ENCODE measurements at regions not wholly inside any gene's neighbourhood (a gene's known extent, or its start where the extent isn't known, plus 50 kb on each side); places are given as distances from the start of the nearest gene placed in this dataset.

GRCh38 chr3:148082506-148083280 is 615.0 kb upstream of the AGTR1 start:
- no peak for DNase-seq (ENCODE audit: low read depth)

- DNase-seq (ENCODE audit: low read depth), result no peak
Observed at GRCh38 chr3:148083526-148084182, 614.0 kb upstream of the AGTR1 start.

GRCh38 chr3:148084931-148085330 is 612.8 kb upstream of the AGTR1 start:
- DNase-seq (ENCODE audit: low read depth), result no peak

GRCh38 chr3:148087601-148088371 is 609.9 kb upstream of the AGTR1 start:
- DNase-seq (ENCODE audit: low read depth), result no peak

GRCh38 chr3:148089171-148089570 is 608.5 kb upstream of the AGTR1 start:
- DNase-seq (ENCODE audit: low read depth), result no peak

GRCh38 chr3:148090156-148090555 is 607.5 kb upstream of the AGTR1 start:
- DNase-seq (ENCODE audit: low read depth), result no peak

- no peak for DNase-seq (ENCODE audit: low read depth)
Observed at GRCh38 chr3:148092624-148093347, 604.9 kb upstream of the AGTR1 start.

- no peak for DNase-seq (ENCODE audit: low read depth)
Observed at GRCh38 chr3:148093753-148094152, 604.0 kb upstream of the AGTR1 start.

- no peak for DNase-seq (ENCODE audit: low read depth)
Observed at GRCh38 chr3:148095962-148096361, 601.7 kb upstream of the AGTR1 start.

- no peak for DNase-seq (ENCODE audit: low read depth)
Observed at GRCh38 chr3:148100476-148100875, 597.2 kb upstream of the AGTR1 start.

GRCh38 chr3:148101061-148101460 is 596.6 kb upstream of the AGTR1 start:
- DNase-seq (ENCODE audit: low read depth), result peak; percentile 55

GRCh38 chr3:148102156-148102555 is 595.5 kb upstream of the AGTR1 start:
- no peak for DNase-seq (ENCODE audit: low read depth)

- DNase-seq (ENCODE audit: low read depth), result no peak
Observed at GRCh38 chr3:148106062-148106461, 591.6 kb upstream of the AGTR1 start.

- no peak for DNase-seq (ENCODE audit: low read depth)
Observed at GRCh38 chr3:148126956-148127355, 570.7 kb upstream of the AGTR1 start.

GRCh38 chr3:148128136-148128535 is 569.6 kb upstream of the AGTR1 start:
- DNase-seq (ENCODE audit: low read depth), result no peak

GRCh38 chr3:148131990-148132638 is 565.6 kb upstream of the AGTR1 start:
- DNase-seq (ENCODE audit: low read depth), result no peak

- no peak for DNase-seq (ENCODE audit: low read depth)
Observed at GRCh38 chr3:148136816-148137215, 560.9 kb upstream of the AGTR1 start.

GRCh38 chr3:148146241-148146640 is 551.5 kb upstream of the AGTR1 start:
- no peak for DNase-seq (ENCODE audit: low read depth)

- peak; percentile 57 for DNase-seq (ENCODE audit: low read depth)
Observed at GRCh38 chr3:148146947-148147826, 550.5 kb upstream of the AGTR1 start.

GRCh38 chr3:148147903-148148302 is 549.8 kb upstream of the AGTR1 start:
- peak; percentile 36 for DNase-seq (ENCODE audit: low read depth)

GRCh38 chr3:148149556-148149955 is 548.1 kb upstream of the AGTR1 start:
- no peak for DNase-seq (ENCODE audit: low read depth)

Measured in stromal cell of bone marrow (primary cell).